Ectodermal cell (in vitro differentiated cells): ENCODE measurements at regions not wholly inside any gene's neighbourhood (a gene's known extent, or its start where the extent isn't known, plus 50 kb on each side); places are given as distances from the start of the nearest gene placed in this dataset.

Experiments used
- H3K27ac ChIP-seq: 2 replicates; pipeline ENCODE4 v1.7.0; 2013; ENCODE audit warnings: mild to moderate bottlenecking, low read depth, low read length; ENCODE audit not compliant: insufficient read depth, poor library complexity, severe bottlenecking
- H3K27me3 ChIP-seq: 2 replicates; pipeline ENCODE4 v1.7.0; 2013; ENCODE audit warnings: mild to moderate bottlenecking, low read length; ENCODE audit not compliant: insufficient read depth, control insufficient read depth, poor library complexity, severe bottlenecking
- H3K36me3 ChIP-seq: one replicate; pipeline ENCODE4 v1.7.0; 2013; ENCODE audit warnings: low read length; ENCODE audit not compliant: control insufficient read depth, insufficient read depth
- H3K4me1 ChIP-seq: one replicate; pipeline ENCODE4 v1.7.0; 2013; ENCODE audit warnings: low read length; ENCODE audit not compliant: control insufficient read depth, insufficient read depth
- H3K4me3 ChIP-seq: 2 replicates; pipeline ENCODE4 v1.7.0; 2013; ENCODE audit warnings: low read depth, low read length, control low read depth; ENCODE audit not compliant: insufficient read depth
- H3K9me3 ChIP-seq: 2 replicates; pipeline ENCODE4 v1.7.0; 2013; ENCODE audit warnings: mild to moderate bottlenecking, low read length, moderate library complexity; ENCODE audit not compliant: control insufficient read depth
- WGBS, 2 experiments: methylation state at CpG; one replicate each; pipeline ENCODE4 v1.1.7; 2013; ENCODE audit warnings: missing lambda C conversion rate in 2 of 2; 5-methylcytosine and 5-hydroxymethylcytosine counted together

DNA sequence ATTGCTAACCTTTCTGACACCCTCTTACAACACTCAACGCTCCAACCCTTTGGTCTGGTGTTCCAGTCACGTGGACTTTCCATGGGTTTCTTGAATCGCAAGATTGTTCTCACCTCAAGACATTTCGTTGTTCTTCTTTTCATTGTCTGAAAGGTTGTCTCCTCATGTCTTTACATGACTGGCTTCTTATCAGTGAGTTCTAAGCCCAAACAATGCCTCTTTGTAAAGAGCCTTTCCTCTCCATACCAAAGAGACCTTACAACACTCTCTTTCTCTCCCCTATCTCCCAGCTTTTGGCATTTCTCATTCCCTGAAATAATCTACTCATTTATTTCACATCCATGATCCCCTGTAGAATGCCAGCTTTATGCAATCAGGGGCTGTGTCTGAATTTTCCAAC, 1144.8 kb downstream of the AACS start:
- Histone ChIP-seq H3K9me3 (no peaks in the 10 kb centered on the region), H3K4me3 (no peak overlapping the region), H3K36me3 (no peaks in the 10 kb centered on the region), H3K27me3 (no peaks in the 10 kb centered on the region), H3K4me1 (no peaks in the 10 kb centered on the region), H3K27ac (no peak overlapping the region)
- WGBS, 2 experiments: 86 to 89% methylated on average over 4 of the region's 4 CpGs

DNA sequence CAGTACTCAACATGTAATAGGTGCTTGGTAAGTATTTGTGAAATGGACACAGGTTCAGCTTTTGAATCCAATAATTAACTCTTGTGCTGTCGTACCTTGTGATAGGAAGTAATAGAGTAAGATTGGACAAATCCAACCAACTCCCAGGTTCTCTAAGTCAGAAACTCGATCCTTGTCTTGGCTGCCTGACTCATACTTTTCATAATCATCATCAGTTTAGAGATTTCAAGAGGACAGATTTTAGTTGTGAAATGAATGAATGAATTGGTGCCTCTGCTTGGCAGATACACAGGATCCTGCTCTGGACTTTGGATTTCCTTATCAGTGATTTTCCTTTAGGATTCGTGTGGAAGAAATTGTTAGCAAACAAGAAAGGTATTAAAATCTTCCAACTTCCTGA, 1145.2 kb downstream of the AACS start:
- H3K9me3 ChIP-seq: no peaks in the 10 kb centered on the region
- H3K36me3 ChIP-seq: no peaks in the 10 kb centered on the region
- 96 to 100% methylated on average over 2 of the region's 3 CpGs for WGBS, 2 experiments
- no peak overlapping the region for H3K4me3 ChIP-seq
- no peaks in the 10 kb centered on the region for H3K27me3 ChIP-seq
- no peak overlapping the region for H3K27ac ChIP-seq
- no peaks in the 10 kb centered on the region for H3K4me1 ChIP-seq

- H3K9me3 ChIP-seq: no peaks in the 10 kb centered on the region
- H3K27me3 ChIP-seq: no peaks in the 10 kb centered on the region
- no peaks in the 10 kb centered on the region for H3K36me3 ChIP-seq
- H3K4me3 ChIP-seq: no peak overlapping the region
- H3K27ac ChIP-seq: no peak overlapping the region
- 91% methylated on average over 7 of the region's 7 CpGs for WGBS, 2 experiments
- H3K4me1 ChIP-seq: no peaks in the 10 kb centered on the region
Observed at GRCh38 chr12:126212824-126213223, 1147.6 kb downstream of the AACS start.

- Histone ChIP-seq H3K36me3 (no peaks in the 10 kb centered on the region), H3K4me3 (no peak overlapping the region), H3K27ac (no peak overlapping the region), H3K4me1 (no peaks in the 10 kb centered on the region), H3K9me3 (no peaks in the 10 kb centered on the region), H3K27me3 (no peaks in the 10 kb centered on the region)
- 97 to 100% methylated on average over 1 of the region's 1 CpG for WGBS, 2 experiments
Observed at GRCh38 chr12:126218697-126219096, 1153.5 kb downstream of the AACS start.

DNA sequence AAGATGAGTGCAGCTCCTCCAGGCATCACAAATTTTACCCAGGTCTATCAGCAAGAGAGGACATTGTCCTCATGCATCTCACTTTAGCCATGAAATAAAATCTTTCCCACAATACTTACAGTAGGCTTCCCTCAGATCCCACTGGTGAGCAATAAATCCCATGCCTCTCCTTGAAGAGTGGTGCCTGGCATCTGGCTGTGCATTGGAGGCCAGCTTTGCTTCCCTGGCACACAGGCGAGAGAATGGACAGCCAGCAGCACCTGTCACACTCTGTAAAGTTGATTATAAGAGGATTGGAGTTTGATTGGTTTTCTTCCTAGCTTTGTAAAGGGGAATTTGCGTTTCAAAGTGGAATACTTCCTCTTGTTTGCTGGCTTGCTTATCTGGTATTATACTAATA, 1153.9 kb downstream of the AACS start:
- Histone ChIP-seq H3K4me1 (no peaks in the 10 kb centered on the region), H3K27ac (no peak overlapping the region), H3K4me3 (no peak overlapping the region), H3K36me3 (no peaks in the 10 kb centered on the region), H3K9me3 (no peaks in the 10 kb centered on the region), H3K27me3 (no peaks in the 10 kb centered on the region)
- 83 to 85% methylated on average over 1 to 2 of the region's 2 CpGs for WGBS, 2 experiments

GRCh38 chr12:126219654-126220279, 1154.5 kb downstream of the AACS start:
- Histone ChIP-seq H3K27ac (no peak overlapping the region), H3K36me3 (no peaks in the 10 kb centered on the region), H3K9me3 (no peaks in the 10 kb centered on the region), H3K4me1 (no peaks in the 10 kb centered on the region), H3K27me3 (no peaks in the 10 kb centered on the region), H3K4me3 (no peak overlapping the region)
- WGBS, 2 experiments: 92 to 97% methylated on average over 5 of the region's 6 CpGs

DNA sequence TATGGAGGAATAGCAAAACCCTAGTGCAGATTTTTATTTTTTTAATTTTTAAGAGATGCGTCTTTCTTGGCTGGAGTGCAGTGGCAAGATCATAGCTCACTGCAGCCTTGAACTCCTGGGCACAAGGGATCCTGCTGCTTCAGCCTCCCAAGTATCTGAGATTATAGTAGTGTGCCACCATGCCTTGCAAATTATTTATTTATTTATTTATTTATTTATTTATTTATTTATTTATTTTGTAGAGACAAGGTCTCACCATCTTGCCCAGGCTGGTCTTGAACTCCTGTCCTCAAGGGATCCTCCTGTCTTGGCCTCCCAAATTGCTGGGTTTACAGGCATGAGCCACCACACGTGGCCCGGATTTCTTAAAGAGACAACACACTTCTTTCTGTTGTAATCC, 1158.8 kb downstream of the AACS start:
- Histone ChIP-seq H3K36me3 (no peaks in the 10 kb centered on the region), H3K4me3 (no peak overlapping the region), H3K27ac (no peak overlapping the region), H3K4me1 (no peaks in the 10 kb centered on the region), H3K9me3 (no peaks in the 10 kb centered on the region), H3K27me3 (no peaks in the 10 kb centered on the region)
- WGBS, 2 experiments: 81 to 90% methylated on average over 3 of the region's 3 CpGs

GRCh38 chr12:126228936-126229335, 1163.7 kb downstream of the AACS start:
- Histone ChIP-seq H3K4me1 (no peaks in the 10 kb centered on the region), H3K27ac (no peak overlapping the region), H3K36me3 (no peaks in the 10 kb centered on the region), H3K27me3 (no peaks in the 10 kb centered on the region), H3K9me3 (no peaks in the 10 kb centered on the region), H3K4me3 (no peak overlapping the region)
- WGBS, 2 experiments: 82 to 93% methylated on average over 2 of the region's 2 CpGs

DNA sequence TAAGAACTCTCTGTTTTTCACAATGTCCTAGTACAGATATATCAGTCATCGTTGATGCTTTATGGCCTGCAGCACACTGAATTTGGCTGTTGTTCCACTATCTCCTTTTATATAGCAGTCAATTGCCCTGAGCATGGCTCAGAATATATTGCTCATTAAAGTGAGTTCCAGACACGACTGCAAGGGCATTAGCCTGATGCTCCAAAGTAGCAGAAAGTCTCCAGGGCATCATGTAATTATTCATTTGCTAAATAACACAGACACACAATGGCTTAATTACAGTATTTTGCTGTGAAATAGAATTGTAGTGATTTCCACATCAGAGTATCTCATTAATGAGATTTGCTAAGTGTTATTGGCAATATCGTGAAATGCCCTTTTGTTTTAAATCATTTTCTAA, 1167.5 kb downstream of the AACS start:
- H3K27me3 ChIP-seq: no peaks in the 10 kb centered on the region
- no peaks in the 10 kb centered on the region for H3K4me1 ChIP-seq
- WGBS, 2 experiments: 90 to 93% methylated on average over 3 of the region's 3 CpGs
- no peaks in the 10 kb centered on the region for H3K9me3 ChIP-seq
- H3K4me3 ChIP-seq: no peak overlapping the region
- no peaks in the 10 kb centered on the region for H3K36me3 ChIP-seq
- H3K27ac ChIP-seq: no peak overlapping the region

GRCh38 chr12:126233625-126234024, 1168.4 kb downstream of the AACS start:
- no peaks in the 10 kb centered on the region for H3K9me3 ChIP-seq
- H3K4me1 ChIP-seq: no peaks in the 10 kb centered on the region
- WGBS, 2 experiments: 32 to 43% methylated on average over 3 of the region's 3 CpGs
- H3K4me3 ChIP-seq: no peak overlapping the region
- no peak overlapping the region for H3K27ac ChIP-seq
- no peaks in the 10 kb centered on the region for H3K36me3 ChIP-seq
- no peaks in the 10 kb centered on the region for H3K27me3 ChIP-seq
